Keratinocyte (primary cell): ENCODE measurements at regions not wholly inside any gene's neighbourhood (a gene's known extent, or its start where the extent isn't known, plus 50 kb on each side); places are given as distances from the start of the nearest gene placed in this dataset.

Source experiments
- DNase-seq: peaks from one replicate; pipeline ENCODE4 v3.0.0-alpha.2; 2011; ENCODE audit warnings: low read depth, missing footprints, low spot score
- FAIRE-seq: peaks from 2 replicates; lab custom pipeline; 2011; peaks lifted over from hg19 to GRCh38; lab: Jason Lieb, UNC
- H2AFZ ChIP-seq: 2 replicates; pipeline ENCODE4 v1.6.0; 2012; ENCODE audit warnings: low read length, control low read depth, inconsistent platforms; ENCODE audit not compliant: control insufficient read depth
- H3K27ac ChIP-seq: 2 replicates; pipeline ENCODE4 v1.5.1; 2011; ENCODE audit warnings: low read length; ENCODE audit not compliant: control insufficient read depth, insufficient read depth
- H3K27me3 ChIP-seq: 3 replicates; pipeline ENCODE4 v1.6.0; 2011; ENCODE audit warnings: low read length; ENCODE audit not compliant: control insufficient read depth, insufficient read depth; ENCODE audit errors: extremely low read depth
- H3K36me3 ChIP-seq, 2 experiments: 2 replicates in 1 of 2; 3 replicates in 1 of 2; pipeline ENCODE4 v1.5.1; 2011; ENCODE audit warnings: low read length in 2 of 2, mild to moderate bottlenecking in 1 of 2; ENCODE audit not compliant: control insufficient read depth in 2 of 2, insufficient read depth in 2 of 2; ENCODE audit errors: extremely low read depth in 1 of 2
- H3K4me1 ChIP-seq: 3 replicates; pipeline ENCODE4 v1.5.1; 2011; ENCODE audit warnings: low read length; ENCODE audit not compliant: control insufficient read depth, insufficient read depth; ENCODE audit errors: extremely low read depth
- H3K4me2 ChIP-seq: 3 replicates; pipeline ENCODE4 v1.6.0; 2011; ENCODE audit warnings: low read depth, low read length; ENCODE audit not compliant: control insufficient read depth, insufficient read depth; ENCODE audit errors: extremely low read depth
- H3K4me3 ChIP-seq, 3 experiments: fragments of 200-600 bp in 1 of 3; sonication (generic) in 1 of 3; 2 replicates in 2 of 3; 3 replicates in 1 of 3; pipeline ENCODE4 v1.5.1; 2011 to 2016; ENCODE audit warnings: low read length in 3 of 3, mild to moderate bottlenecking in 3 of 3, control low read depth in 2 of 3, inconsistent platforms in 1 of 3, low read depth in 1 of 3, mixed read lengths in 1 of 3, mixed run types in 1 of 3, moderate library complexity in 1 of 3; ENCODE audit not compliant: control insufficient read depth in 2 of 3, insufficient read depth in 2 of 3; ENCODE audit errors: extremely low read depth in 1 of 3
- H3K79me2 ChIP-seq: 2 replicates; pipeline ENCODE4 v1.6.0; 2012; ENCODE audit warnings: low read length; ENCODE audit not compliant: control insufficient read depth, insufficient read depth
- H3K9ac ChIP-seq: 3 replicates; pipeline ENCODE4 v1.6.0; 2011; ENCODE audit warnings: low read length; ENCODE audit not compliant: control insufficient read depth, insufficient read depth; ENCODE audit errors: extremely low read depth
- H3K9me1 ChIP-seq: 3 replicates; pipeline ENCODE4 v1.6.0; 2011; ENCODE audit warnings: low read length; ENCODE audit not compliant: control insufficient read depth, insufficient read depth; ENCODE audit errors: extremely low read depth
- H3K9me3 ChIP-seq: 2 replicates; pipeline ENCODE4 v1.5.1; 2012; ENCODE audit warnings: low read depth, low read length; ENCODE audit not compliant: control insufficient read depth
- H4K20me1 ChIP-seq: 3 replicates; pipeline ENCODE4 v1.6.0; 2011; ENCODE audit warnings: low read length; ENCODE audit not compliant: control insufficient read depth, insufficient read depth; ENCODE audit errors: extremely low read depth
- EZH2 ChIP-seq: IDR thresholded peaks from one replicate; pipeline ENCODE4 v1.6.1; 2012; ENCODE audit warnings: inconsistent platforms, mild to moderate bottlenecking, low read length, moderate library complexity
- dilution Hi-C: fragments of 300-500 bp; cut with MboI; formaldehyde crosslinking; loops from one replicate; pipeline ENCODE4 v1.7.0; 2020; ENCODE audit warnings: low sequenced_read_pairs; ENCODE audit not compliant: extremely low pct_ligation_motif_present
- TF ChIP-seq, protein P1 (sequence below), 3 experiments: IDR thresholded peaks in 1 of 3; conservative IDR thresholded peaks in 1 of 3; optimal IDR thresholded peaks in 1 of 3; 2 replicates in 2 of 3; 3 replicates in 1 of 3; pipeline versions ENCODE3 to v1.5.1; 2011; ENCODE audit warnings: low read length in 3 of 3, mild to moderate bottlenecking in 3 of 3, moderate library complexity in 2 of 3, control low read depth in 1 of 3, inconsistent platforms in 1 of 3; ENCODE audit not compliant: insufficient read depth in 2 of 3; ENCODE audit errors: extremely low read depth in 1 of 3

GRCh38 chr18:1294229-1294628, 389.6 kb downstream of the ADCYAP1 start:
- H2AFZ ChIP-seq, result no peak overlapping the region
- H3K4me3 ChIP-seq, result no peak overlapping the region
- H3K27ac ChIP-seq, result no peak overlapping the region
- dilution Hi-C loops, result no loop called here
- H3K9ac ChIP-seq, result no peak overlapping the region
- no peaks in the 10 kb centered on the region for H3K9me3 ChIP-seq
- H3K79me2 ChIP-seq, result no peaks in the 10 kb centered on the region
- no peak overlapping the region for H3K4me2 ChIP-seq
- TF ChIP-seq EZH2, result no peak
- TF ChIP-seq, protein P1, sequence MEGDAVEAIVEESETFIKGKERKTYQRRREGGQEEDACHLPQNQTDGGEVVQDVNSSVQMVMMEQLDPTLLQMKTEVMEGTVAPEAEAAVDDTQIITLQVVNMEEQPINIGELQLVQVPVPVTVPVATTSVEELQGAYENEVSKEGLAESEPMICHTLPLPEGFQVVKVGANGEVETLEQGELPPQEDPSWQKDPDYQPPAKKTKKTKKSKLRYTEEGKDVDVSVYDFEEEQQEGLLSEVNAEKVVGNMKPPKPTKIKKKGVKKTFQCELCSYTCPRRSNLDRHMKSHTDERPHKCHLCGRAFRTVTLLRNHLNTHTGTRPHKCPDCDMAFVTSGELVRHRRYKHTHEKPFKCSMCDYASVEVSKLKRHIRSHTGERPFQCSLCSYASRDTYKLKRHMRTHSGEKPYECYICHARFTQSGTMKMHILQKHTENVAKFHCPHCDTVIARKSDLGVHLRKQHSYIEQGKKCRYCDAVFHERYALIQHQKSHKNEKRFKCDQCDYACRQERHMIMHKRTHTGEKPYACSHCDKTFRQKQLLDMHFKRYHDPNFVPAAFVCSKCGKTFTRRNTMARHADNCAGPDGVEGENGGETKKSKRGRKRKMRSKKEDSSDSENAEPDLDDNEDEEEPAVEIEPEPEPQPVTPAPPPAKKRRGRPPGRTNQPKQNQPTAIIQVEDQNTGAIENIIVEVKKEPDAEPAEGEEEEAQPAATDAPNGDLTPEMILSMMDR (optimal IDR thresholded peaks at IDR 0.05 in 1 of 3, IDR thresholded peaks at IDR 0.05 in 1 of 3, conservative IDR thresholded peaks at IDR 0.05 in 1 of 3; ENCODE audit: extremely low read depth in 1 of 3, insufficient read depth in 2 of 3, low read length in 3 of 3), result no peak
- FAIRE-seq, result no peak
- no peaks in the 10 kb centered on the region for H4K20me1 ChIP-seq
- no peaks in the 10 kb centered on the region for H3K4me1 ChIP-seq
- DNase-seq, result no peak
- H3K9me1 ChIP-seq, result no peaks in the 10 kb centered on the region
- H3K27me3 ChIP-seq, result no peaks in the 10 kb centered on the region
- no peaks in the 10 kb centered on the region for H3K36me3 ChIP-seq

DNA sequence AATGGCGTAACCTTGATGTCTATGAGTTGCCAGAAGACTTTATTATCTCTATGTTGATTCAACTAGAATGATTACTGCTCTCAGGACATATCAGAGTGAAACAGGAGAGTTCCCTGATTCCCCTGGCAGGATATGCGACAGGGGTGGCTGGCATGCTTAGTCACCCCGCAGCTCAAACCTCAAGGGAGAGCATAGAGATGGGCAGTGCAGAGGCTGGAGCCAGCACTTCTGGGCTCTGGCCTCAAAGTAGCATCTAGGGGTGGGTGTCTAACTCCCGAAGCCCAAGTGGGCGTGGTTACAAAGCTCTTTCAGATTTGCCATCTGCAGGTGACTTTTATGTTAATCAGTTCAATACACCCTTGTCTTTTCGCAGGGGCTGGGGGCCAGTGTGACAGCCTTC, 391.6 kb downstream of the ADCYAP1 start:
- Histone ChIP-seq H4K20me1 (no peaks in the 10 kb centered on the region), H3K79me2 (no peaks in the 10 kb centered on the region), H3K4me1 (no peaks in the 10 kb centered on the region), H3K27me3 (no peaks in the 10 kb centered on the region), H3K9me3 (peaks cover 2% of the 10 kb centered on the region), H3K4me3 (no peak overlapping the region), H3K36me3 (no peaks in the 10 kb centered on the region), H3K9ac (no peak overlapping the region), H3K4me2 (no peak overlapping the region), H2AFZ (no peak overlapping the region), H3K27ac (no peak overlapping the region), H3K9me1 (no peaks in the 10 kb centered on the region)
- dilution Hi-C loops, result no loop called here
- TF ChIP-seq, protein P1 (optimal IDR thresholded peaks at IDR 0.05 in 1 of 3, IDR thresholded peaks at IDR 0.05 in 1 of 3, conservative IDR thresholded peaks at IDR 0.05 in 1 of 3; ENCODE audit: extremely low read depth in 1 of 3, insufficient read depth in 2 of 3, low read length in 3 of 3), result no peak
- no peak for TF ChIP-seq EZH2
- no peak for FAIRE-seq
- DNase-seq, result no peak
